Panc1 (cell line): ENCODE measurements at regions not wholly inside any gene's neighbourhood (a gene's known extent, or its start where the extent isn't known, plus 50 kb on each side); places are given as distances from the start of the nearest gene placed in this dataset.

Experiments used
- POLR2AphosphoS5 ChIP-seq: IDR thresholded peaks from 2 replicates; pipeline ENCODE4 v1.6.1; 2012; ENCODE audit warnings: mild to moderate bottlenecking, low read depth, low read length, moderate library complexity
- SIN3A ChIP-seq: IDR thresholded peaks from 2 replicates; pipeline ENCODE4 v1.6.1; 2012; ENCODE audit warnings: low read depth, mild to moderate bottlenecking, low read length, moderate library complexity, borderline replicate concordance; ENCODE audit not compliant: insufficient read depth
- TCF7L2 ChIP-seq: IDR thresholded peaks from 2 replicates; pipeline ENCODE4 v1.6.1; 2011; ENCODE audit warnings: mild to moderate bottlenecking, low read depth, low read length, inconsistent platforms
- TF ChIP-seq, protein P1 (sequence below): fragments of 450-650 bp; IDR thresholded peaks from 2 replicates; pipeline ENCODE4 v1.5.1; 2017; ENCODE audit warnings: mild to moderate bottlenecking

DNA sequence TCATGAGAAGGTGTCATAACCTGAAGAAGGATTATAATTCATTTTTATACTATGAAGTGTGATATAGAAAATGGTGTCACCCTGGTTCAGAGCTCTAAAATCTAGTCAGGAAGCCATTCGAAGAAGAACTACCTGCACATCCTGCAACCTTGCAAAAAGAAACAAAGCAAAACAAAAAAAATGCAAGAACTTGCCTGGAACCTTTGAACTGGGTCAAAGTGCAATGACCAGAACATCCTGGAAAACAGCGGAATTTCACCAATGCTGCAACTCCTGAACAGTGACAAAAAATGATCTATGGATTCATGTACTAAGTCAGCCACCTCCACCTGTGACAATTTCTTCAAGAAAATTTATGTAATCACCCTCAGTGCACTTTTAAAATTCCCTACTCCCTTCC, 1083.3 kb upstream of the GYPC start:
- TF ChIP-seq, protein P1, sequence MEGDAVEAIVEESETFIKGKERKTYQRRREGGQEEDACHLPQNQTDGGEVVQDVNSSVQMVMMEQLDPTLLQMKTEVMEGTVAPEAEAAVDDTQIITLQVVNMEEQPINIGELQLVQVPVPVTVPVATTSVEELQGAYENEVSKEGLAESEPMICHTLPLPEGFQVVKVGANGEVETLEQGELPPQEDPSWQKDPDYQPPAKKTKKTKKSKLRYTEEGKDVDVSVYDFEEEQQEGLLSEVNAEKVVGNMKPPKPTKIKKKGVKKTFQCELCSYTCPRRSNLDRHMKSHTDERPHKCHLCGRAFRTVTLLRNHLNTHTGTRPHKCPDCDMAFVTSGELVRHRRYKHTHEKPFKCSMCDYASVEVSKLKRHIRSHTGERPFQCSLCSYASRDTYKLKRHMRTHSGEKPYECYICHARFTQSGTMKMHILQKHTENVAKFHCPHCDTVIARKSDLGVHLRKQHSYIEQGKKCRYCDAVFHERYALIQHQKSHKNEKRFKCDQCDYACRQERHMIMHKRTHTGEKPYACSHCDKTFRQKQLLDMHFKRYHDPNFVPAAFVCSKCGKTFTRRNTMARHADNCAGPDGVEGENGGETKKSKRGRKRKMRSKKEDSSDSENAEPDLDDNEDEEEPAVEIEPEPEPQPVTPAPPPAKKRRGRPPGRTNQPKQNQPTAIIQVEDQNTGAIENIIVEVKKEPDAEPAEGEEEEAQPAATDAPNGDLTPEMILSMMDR: no peak
- TF ChIP-seq SIN3A (no peak), POLR2AphosphoS5 (no peak), TCF7L2 (no peak)
